OCI-LY3 (cell line): ENCODE measurements at regions not wholly inside any gene's neighbourhood (a gene's known extent, or its start where the extent isn't known, plus 50 kb on each side); places are given as distances from the start of the nearest gene placed in this dataset.

Experiments
- H2AFZ ChIP-seq: fragments of 200-600, 300-600 bp; shearing (Covaris generic); 2 replicates; pipeline ENCODE4 v1.6.0; 2014; ENCODE audit warnings: antibody characterized with exemption, low read depth, low read length
- H3K27ac ChIP-seq: fragments of 200-600, 300-600 bp; sonication (generic); 2 replicates; pipeline ENCODE4 v1.5.1; 2014; ENCODE audit warnings: mild to moderate bottlenecking, low read length, moderate library complexity, mixed read lengths
- H3K27me3 ChIP-seq: fragments of 200-600, 300-600 bp; sonication (generic); 2 replicates; pipeline ENCODE4 v1.6.1; 2014; ENCODE audit warnings: low read depth, low read length, mixed read lengths
- H3K36me3 ChIP-seq: fragments of 200-600, 300-600 bp; sonication (generic); replicated peaks from 2 replicates; pipeline ENCODE3; 2014; ENCODE audit warnings: low read depth, low read length, mixed read lengths
- H3K4me1 ChIP-seq: fragments of 300-600, 200-600 bp; sonication (generic); 2 replicates; pipeline ENCODE4 v1.6.1; 2014; ENCODE audit warnings: low read length, mixed read lengths
- H3K4me2 ChIP-seq: fragments of 200-600, 300-600 bp; sonication (generic); 2 replicates; pipeline ENCODE4 v1.6.1; 2014; ENCODE audit warnings: low read length, mixed read lengths
- H3K4me3 ChIP-seq: fragments of 300-600, 200-600 bp; sonication (generic); 2 replicates; pipeline ENCODE4 v1.5.1; 2014; ENCODE audit warnings: antibody characterized with exemption, mild to moderate bottlenecking, low read length, moderate library complexity
- H3K79me2 ChIP-seq: fragments of 300-600, 200-600 bp; shearing (Covaris generic); 2 replicates; pipeline ENCODE4 v1.6.1; 2014; ENCODE audit warnings: mild to moderate bottlenecking, low read length, mixed read lengths
- H3K9ac ChIP-seq: fragments of 300-600, 200-600 bp; shearing (Covaris generic); 2 replicates; pipeline ENCODE4 v1.6.0; 2014; ENCODE audit warnings: mild to moderate bottlenecking, low read length, moderate library complexity
- H3K9me3 ChIP-seq: fragments of 200-600, 300-600 bp; shearing (Covaris generic); 2 replicates; pipeline ENCODE4 v1.6.1; 2014; ENCODE audit warnings: low read length, mixed read lengths; ENCODE audit not compliant: insufficient read depth
- H4K20me1 ChIP-seq: fragments of 200-600, 300-600 bp; sonication (generic); 2 replicates; pipeline ENCODE4 v1.6.1; 2016; ENCODE audit warnings: low read length, mixed read lengths; ENCODE audit not compliant: insufficient read depth
- CTCF ChIP-seq: fragments of 200-600, 300-600 bp; sonication (generic); IDR thresholded peaks from 2 replicates; pipeline ENCODE4 v1.5.1; 2014; ENCODE audit warnings: antibody characterized with exemption, low read length, low read depth
- EZH2phosphoT487 ChIP-seq: fragments of 200-600 bp; shearing (Covaris generic); IDR thresholded peaks from 2 replicates; pipeline ENCODE4 v1.6.1; 2018; ENCODE audit warnings: antibody characterized with exemption, mixed run types, low read depth

GRCh38 chr2:226656367-226656766 is 143.3 kb downstream of the IRS1 start:
- H3K36me3 ChIP-seq, result no peaks in the 10 kb centered on the region
- no peak overlapping the region for H2AFZ ChIP-seq
- TF ChIP-seq CTCF (no peak), EZH2phosphoT487 (no peak)
- no peaks in the 10 kb centered on the region for H3K9me3 ChIP-seq
- H3K4me1 ChIP-seq, result peaks cover 8% of the 10 kb centered on the region
- no peak overlapping the region for H3K4me3 ChIP-seq
- no peaks in the 10 kb centered on the region for H3K79me2 ChIP-seq
- H3K9ac ChIP-seq, result no peak overlapping the region
- H4K20me1 ChIP-seq, result no peaks in the 10 kb centered on the region
- no peaks in the 10 kb centered on the region for H3K27me3 ChIP-seq
- H3K27ac ChIP-seq, result no peak overlapping the region
- H3K4me2 ChIP-seq, result no peak overlapping the region

- Histone ChIP-seq H3K27me3 (no peaks in the 10 kb centered on the region), H3K27ac (no peak overlapping the region), H3K4me2 (no peak overlapping the region), H3K79me2 (no peaks in the 10 kb centered on the region), H2AFZ (no peak overlapping the region), H3K9me3 (no peaks in the 10 kb centered on the region), H4K20me1 (no peaks in the 10 kb centered on the region), H3K4me3 (no peak overlapping the region), H3K9ac (no peak overlapping the region), H3K4me1 (peaks cover 8% of the 10 kb centered on the region), H3K36me3 (no peaks in the 10 kb centered on the region)
- TF ChIP-seq CTCF (no peak), EZH2phosphoT487 (no peak)
These were observed 143.7 kb downstream of the IRS1 start for GRCh38 chr2:226655871-226656270.

- H3K27me3 ChIP-seq, result no peaks in the 10 kb centered on the region
- no peak overlapping the region for H3K4me3 ChIP-seq
- no peak overlapping the region for H3K27ac ChIP-seq
- no peaks in the 10 kb centered on the region for H3K36me3 ChIP-seq
- TF ChIP-seq CTCF (no peak), EZH2phosphoT487 (no peak)
- H4K20me1 ChIP-seq, result no peaks in the 10 kb centered on the region
- no peaks in the 10 kb centered on the region for H3K79me2 ChIP-seq
- H3K4me2 ChIP-seq, result no peak overlapping the region
- H3K4me1 ChIP-seq, result peaks cover 8% of the 10 kb centered on the region
- H3K9ac ChIP-seq, result no peak overlapping the region
- H2AFZ ChIP-seq, result no peak overlapping the region
- H3K9me3 ChIP-seq, result no peaks in the 10 kb centered on the region
These were observed 146.4 kb downstream of the IRS1 start for GRCh38 chr2:226652983-226653765.

GRCh38 chr2:226652369-226652768 is 147.3 kb downstream of the IRS1 start:
- H4K20me1 ChIP-seq, result no peaks in the 10 kb centered on the region
- H2AFZ ChIP-seq, result no peak overlapping the region
- no peak overlapping the region for H3K27ac ChIP-seq
- H3K27me3 ChIP-seq, result no peaks in the 10 kb centered on the region
- no peaks in the 10 kb centered on the region for H3K79me2 ChIP-seq
- H3K9me3 ChIP-seq, result no peaks in the 10 kb centered on the region
- TF ChIP-seq EZH2phosphoT487, result no peak
- no peak for TF ChIP-seq CTCF
- H3K4me2 ChIP-seq, result no peak overlapping the region
- no peak overlapping the region for H3K9ac ChIP-seq
- H3K36me3 ChIP-seq, result no peaks in the 10 kb centered on the region
- no peak overlapping the region for H3K4me3 ChIP-seq
- peaks cover 8% of the 10 kb centered on the region for H3K4me1 ChIP-seq
